Endothelial cell of umbilical vein (primary cell): ENCODE measurements at regions not wholly inside any gene's neighbourhood (a gene's known extent, or its start where the extent isn't known, plus 50 kb on each side); places are given as distances from the start of the nearest gene placed in this dataset.

Source experiments
- BruUV-seq: library from RNA; stranded (reverse); fragments of 400-500 nt; replicated peaks from 2 replicates; lab custom pipeline; 2021; lab: Mats Ljungman, UMichigan
- CTCF ChIA-PET: fragments of 300-600, 350-600 bp; sonication (Branson Sonifier 250); formaldehyde crosslinking; loops from one replicate; lab custom pipeline; 2021; ENCODE audit warnings: antibody characterized with exemption, inconsistent platforms; lab: Charles Lee
- POLR2A ChIA-PET: fragments of 300-600, 350-600 bp; sonication (Branson Sonifier 250); formaldehyde crosslinking; loops from one replicate; lab custom pipeline; 2021; ENCODE audit warnings: antibody characterized with exemption, inconsistent platforms; lab: Charles Lee
- DNase-seq: peaks from one replicate; pipeline ENCODE4 v3.0.0-alpha.2; 2011; ENCODE audit warnings: low read depth, low spot score
- FAIRE-seq: peaks from 2 replicates; lab custom pipeline; 2011; peaks lifted over from hg19 to GRCh38; lab: Jason Lieb, UNC
- H2AFZ ChIP-seq: 2 replicates; pipeline ENCODE4 v1.6.0; 2012; ENCODE audit warnings: low read depth, low read length, control low read depth, inconsistent platforms
- H3K27ac ChIP-seq: 2 replicates; pipeline ENCODE4 v1.5.1; 2011; ENCODE audit warnings: low read depth, mild to moderate bottlenecking, control low read depth, low read length, moderate library complexity; ENCODE audit not compliant: insufficient read depth
- H3K27me3 ChIP-seq, 2 experiments: 2 replicates each; pipeline versions ENCODE4 v1.6.0 to v1.6.1; 2011; ENCODE audit warnings: low read length in 2 of 2, mixed read lengths in 1 of 2; ENCODE audit not compliant: control insufficient read depth in 2 of 2, insufficient read depth in 2 of 2
- H3K36me3 ChIP-seq, 2 experiments: 2 replicates in 1 of 2; 3 replicates in 1 of 2; pipeline ENCODE4 v1.5.1; 2011; ENCODE audit warnings: low read length in 2 of 2, mild to moderate bottlenecking in 1 of 2, moderate library complexity in 1 of 2; ENCODE audit not compliant: control insufficient read depth in 2 of 2, insufficient read depth in 2 of 2; ENCODE audit errors: extremely low read depth in 1 of 2
- H3K4me1 ChIP-seq: 3 replicates; pipeline ENCODE4 v1.5.1; 2011; ENCODE audit warnings: mild to moderate bottlenecking, low read length; ENCODE audit not compliant: control insufficient read depth, insufficient read depth; ENCODE audit errors: extremely low read depth
- H3K4me2 ChIP-seq: 2 replicates; pipeline ENCODE4 v1.6.1; 2011; ENCODE audit warnings: low read length, control low read depth, mixed read lengths; ENCODE audit not compliant: insufficient read depth
- H3K4me3 ChIP-seq, 3 experiments: fragments of 200-600 bp in 1 of 3; sonication (generic), shearing (Covaris generic) in 1 of 3; replicated peaks in 1 of 3; 2 replicates each; pipeline ENCODE4 v1.5.1; 2011 to 2016; ENCODE audit warnings: control low read depth in 3 of 3, low read length in 3 of 3, mild to moderate bottlenecking in 2 of 3, inconsistent platforms in 1 of 3, low read depth in 1 of 3, moderate library complexity in 1 of 3; ENCODE audit not compliant: insufficient read depth in 1 of 3
- H3K79me2 ChIP-seq: 2 replicates; pipeline ENCODE4 v1.6.0; 2012; ENCODE audit warnings: low read length, inconsistent platforms; ENCODE audit not compliant: control insufficient read depth, insufficient read depth
- H3K9ac ChIP-seq: replicated peaks from 2 replicates; pipeline ENCODE3; 2011; ENCODE audit warnings: low read length, control low read depth; ENCODE audit not compliant: insufficient read depth; ENCODE audit errors: extremely low read depth
- H3K9me1 ChIP-seq: replicated peaks from 3 replicates; pipeline ENCODE4 v1.6.0; 2011; ENCODE audit warnings: mild to moderate bottlenecking, low read length; ENCODE audit not compliant: control insufficient read depth, insufficient read depth; ENCODE audit errors: extremely low read depth
- H3K9me3 ChIP-seq: replicated peaks from 2 replicates; pipeline ENCODE4 v1.5.1; 2012; ENCODE audit warnings: low read length, inconsistent platforms; ENCODE audit not compliant: control insufficient read depth, insufficient read depth
- H4K20me1 ChIP-seq: replicated peaks from 2 replicates; pipeline ENCODE3; 2011; ENCODE audit warnings: mild to moderate bottlenecking, low read length; ENCODE audit not compliant: control insufficient read depth, insufficient read depth; ENCODE audit errors: extremely low read depth
- CTCF ChIP-seq, 2 donors: IDR thresholded peaks; 1 replicate in 1 of 2; 2 replicates in 1 of 2; pipeline ENCODE4 v1.5.1; 2011; ENCODE audit warnings: low read length in 2 of 2, mild to moderate bottlenecking in 2 of 2, moderate library complexity in 2 of 2, control low read depth in 1 of 2, inconsistent platforms in 1 of 2, low read depth in 1 of 2; ENCODE audit not compliant: insufficient read depth in 1 of 2; ENCODE audit errors: extremely low read depth in 1 of 2
- EZH2 ChIP-seq: IDR thresholded peaks from 2 replicates; pipeline ENCODE4 v1.6.1; 2012; ENCODE audit warnings: borderline replicate concordance, low read depth, mild to moderate bottlenecking, moderate library complexity, low read length, inconsistent platforms; ENCODE audit not compliant: severe bottlenecking
- FOS ChIP-seq: IDR thresholded peaks from 2 replicates; pipeline ENCODE4 v1.6.1; 2011; ENCODE audit warnings: mild to moderate bottlenecking, low read length, moderate library complexity, borderline replicate concordance; ENCODE audit not compliant: insufficient read depth
- GATA2 ChIP-seq: IDR thresholded peaks from 2 replicates; pipeline ENCODE4 v1.7.0; 2011; ENCODE audit warnings: low read depth, mild to moderate bottlenecking, moderate library complexity, mixed read lengths, low read length; ENCODE audit not compliant: insufficient read length, insufficient read depth
- JUN ChIP-seq: IDR thresholded peaks from 2 replicates; pipeline ENCODE4 v1.6.1; 2011; ENCODE audit warnings: borderline replicate concordance, low read depth; ENCODE audit not compliant: insufficient read length, insufficient read depth
- MYC ChIP-seq: IDR thresholded peaks from one replicate; pipeline ENCODE4 v1.6.1; 2011; ENCODE audit warnings: mild to moderate bottlenecking, low read depth, low read length
- POLR2A ChIP-seq: IDR thresholded peaks from 2 replicates; pipeline ENCODE4 v1.6.1; 2012; ENCODE audit warnings: low read depth, mild to moderate bottlenecking, control low read depth, low read length
- POLR2AphosphoS5 ChIP-seq: IDR thresholded peaks from 2 replicates; pipeline ENCODE4 v1.6.1; 2012; ENCODE audit warnings: low read depth, mild to moderate bottlenecking, control low read depth, low read length, moderate library complexity; ENCODE audit not compliant: insufficient read depth
- dilution Hi-C: fragments of 300-500 bp; cut with MboI; formaldehyde crosslinking; loops from one replicate; pipeline ENCODE4 v1.15.0; 2019; ENCODE audit warnings: low sequenced_read_pairs; ENCODE audit not compliant: extremely low pct_ligation_motif_present
- intact Hi-C: fragments of 100-400 bp; cut with micrococcal nuclease; formaldehyde crosslinking; loops from one replicate; pipeline ENCODE4 v1.10.0; 2022
- TF ChIP-seq, protein P1 (sequence below): IDR thresholded peaks from 2 replicates; pipeline ENCODE4 v1.6.1; 2011; ENCODE audit not compliant: insufficient read depth, insufficient read length

DNA sequence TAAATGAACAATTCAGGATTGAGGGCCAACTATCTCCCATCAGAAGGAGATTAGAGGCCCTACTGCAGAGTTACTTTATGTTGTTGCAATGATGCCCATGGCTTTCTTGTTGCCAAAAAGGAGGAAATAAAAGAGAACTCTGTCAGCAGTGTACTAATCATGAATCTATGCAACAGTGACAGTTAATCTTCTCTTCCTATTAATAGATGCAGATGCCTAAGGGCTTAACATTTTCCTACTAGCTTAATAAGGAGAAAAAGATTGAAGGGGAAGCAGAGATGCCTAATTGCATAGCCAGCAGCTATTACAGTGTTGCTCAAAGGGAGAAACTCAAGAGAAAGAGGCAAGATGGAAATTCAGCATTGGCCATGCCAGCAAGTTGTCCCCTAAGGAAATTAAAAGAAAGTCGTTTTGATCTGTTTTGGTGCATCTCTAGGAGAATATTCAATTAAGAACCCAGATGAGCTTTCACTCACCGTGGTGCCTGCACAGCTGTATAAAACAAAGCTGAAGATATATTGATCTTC is 107.1 kb upstream of the KCNJ3 start:
- Histone ChIP-seq H3K36me3 (no peaks in the 10 kb centered on the region), H3K9ac (no peak overlapping the region), H3K9me1 (no peaks in the 10 kb centered on the region), H3K4me3 (no peak overlapping the region), H3K79me2 (no peaks in the 10 kb centered on the region), H3K27ac (no peak overlapping the region), H3K4me2 (no peak overlapping the region), H4K20me1 (no peaks in the 10 kb centered on the region), H2AFZ (no peak overlapping the region), H3K4me1 (no peaks in the 10 kb centered on the region), H3K27me3 (no peaks in the 10 kb centered on the region), H3K9me3 (no peaks in the 10 kb centered on the region)
- TF ChIP-seq, protein P1, sequence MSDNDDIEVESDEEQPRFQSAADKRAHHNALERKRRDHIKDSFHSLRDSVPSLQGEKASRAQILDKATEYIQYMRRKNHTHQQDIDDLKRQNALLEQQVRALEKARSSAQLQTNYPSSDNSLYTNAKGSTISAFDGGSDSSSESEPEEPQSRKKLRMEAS = no peak
- TF ChIP-seq FOS (no peak), JUN (no peak), CTCF (IDR thresholded peaks at IDR 0.05; ENCODE audit: extremely low read depth in 1 of 2, insufficient read depth in 1 of 2, low read depth in 1 of 2, low read length in 2 of 2) (no peak), GATA2 (no peak), EZH2 (no peak), MYC (no peak), POLR2AphosphoS5 (no peak), POLR2A (no peak)
- no peak for FAIRE-seq
- intact Hi-C loops = no loop called here
- POLR2A ChIA-PET = no interaction called here
- CTCF ChIA-PET = no interaction called here
- DNase-seq = no peak
- dilution Hi-C loops = no loop called here
- BruUV-seq = no TSS peak
